CD4-positive, alpha-beta T cell treated with Interferon gamma for 1 hour (primary cell): ENCODE measurements at regions not wholly inside any gene's neighbourhood (a gene's known extent, or its start where the extent isn't known, plus 50 kb on each side); places are given as distances from the start of the nearest gene placed in this dataset.

Source experiments
- DNase-seq: peaks from one replicate; pipeline ENCODE4 v3.0.0-alpha.2; 2020

DNA sequence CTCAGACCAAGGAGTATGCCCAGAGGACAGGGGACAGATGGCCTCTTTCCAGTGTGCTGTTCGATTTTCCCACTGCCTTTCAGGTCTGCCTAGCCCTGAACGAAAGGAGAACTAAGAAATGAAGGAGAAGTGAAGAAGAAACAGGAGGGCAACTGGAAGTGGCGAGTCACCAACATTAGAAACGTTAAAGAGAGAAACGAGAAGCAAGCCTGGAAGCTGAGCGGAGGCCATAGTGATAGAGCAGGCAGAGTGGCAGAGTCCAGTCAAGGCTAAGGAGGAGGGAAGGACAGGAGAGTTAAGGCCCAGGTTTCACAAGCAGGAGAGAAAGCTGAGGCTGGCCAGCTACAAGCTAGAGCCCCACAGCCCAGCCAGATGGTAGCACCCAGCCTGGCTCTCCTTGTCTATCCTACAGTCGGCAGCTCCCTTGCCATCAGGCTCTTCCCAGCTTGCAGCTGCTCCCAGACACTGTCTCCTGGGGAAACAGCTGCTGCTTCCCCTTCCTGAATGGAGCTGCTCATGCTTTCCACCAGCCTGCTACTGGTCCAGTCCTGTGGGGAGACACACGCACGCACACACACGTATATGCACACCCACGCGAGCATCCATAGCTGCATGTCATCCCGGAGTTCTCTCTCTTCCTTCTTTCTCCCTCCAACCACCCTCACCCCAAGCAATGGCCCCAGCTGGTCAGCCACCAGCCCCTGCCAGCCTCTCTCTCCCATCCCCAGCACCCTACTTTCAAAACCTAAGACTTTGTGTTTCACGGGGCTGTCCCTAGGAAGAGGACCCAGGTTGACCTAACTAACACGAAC lies 139.7 kb upstream of the CCND2 start:
- DNase-seq: no peak

DNA sequence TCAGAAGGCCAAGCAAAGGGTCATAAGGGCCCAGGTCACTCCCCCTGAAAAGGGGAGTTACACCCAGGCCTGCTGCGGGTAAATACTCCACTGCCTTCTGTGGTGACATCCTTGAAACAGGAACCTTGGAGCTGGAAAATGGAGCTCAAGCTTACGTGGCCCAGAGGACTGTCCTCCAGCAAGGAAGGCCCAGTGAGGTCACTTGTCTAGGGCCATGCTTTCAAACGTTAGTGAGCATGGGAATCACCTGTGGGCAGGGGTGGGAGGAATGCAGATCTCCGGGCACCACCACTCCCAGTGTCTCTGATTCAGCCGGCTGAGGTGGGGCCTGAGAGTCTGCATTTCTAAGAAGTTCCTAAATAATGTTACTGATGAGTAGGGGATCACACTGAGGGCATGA lies 140.5 kb upstream of the CCND2 start:
- DNase-seq: no peak

DNA sequence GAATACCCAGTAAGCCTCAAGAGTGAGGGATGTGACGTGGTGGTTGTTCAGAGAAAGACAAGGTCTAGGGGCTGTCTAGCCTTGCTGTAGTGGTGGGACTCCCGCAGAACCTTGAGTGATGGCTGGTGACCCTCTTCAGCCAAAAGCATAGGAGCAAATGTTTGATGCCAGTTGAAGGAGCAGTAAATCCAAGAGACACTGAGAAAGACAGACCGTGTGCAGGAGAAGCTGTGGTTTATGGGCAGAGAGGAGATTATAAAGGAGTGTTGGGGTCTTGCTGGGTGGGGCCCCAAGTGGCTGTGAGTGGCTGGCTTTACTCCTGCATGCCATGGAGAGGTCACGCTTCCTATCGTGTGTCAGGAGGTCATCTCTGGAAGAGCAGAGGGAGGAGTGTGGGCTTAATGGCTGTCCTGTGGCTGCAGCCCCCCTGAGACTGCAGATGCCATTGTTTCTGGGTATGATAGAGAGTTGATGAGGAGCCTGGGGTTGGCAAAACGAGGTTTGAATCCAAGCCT lies 152.0 kb upstream of the CCND2 start:
- DNase-seq: no peak

DNA sequence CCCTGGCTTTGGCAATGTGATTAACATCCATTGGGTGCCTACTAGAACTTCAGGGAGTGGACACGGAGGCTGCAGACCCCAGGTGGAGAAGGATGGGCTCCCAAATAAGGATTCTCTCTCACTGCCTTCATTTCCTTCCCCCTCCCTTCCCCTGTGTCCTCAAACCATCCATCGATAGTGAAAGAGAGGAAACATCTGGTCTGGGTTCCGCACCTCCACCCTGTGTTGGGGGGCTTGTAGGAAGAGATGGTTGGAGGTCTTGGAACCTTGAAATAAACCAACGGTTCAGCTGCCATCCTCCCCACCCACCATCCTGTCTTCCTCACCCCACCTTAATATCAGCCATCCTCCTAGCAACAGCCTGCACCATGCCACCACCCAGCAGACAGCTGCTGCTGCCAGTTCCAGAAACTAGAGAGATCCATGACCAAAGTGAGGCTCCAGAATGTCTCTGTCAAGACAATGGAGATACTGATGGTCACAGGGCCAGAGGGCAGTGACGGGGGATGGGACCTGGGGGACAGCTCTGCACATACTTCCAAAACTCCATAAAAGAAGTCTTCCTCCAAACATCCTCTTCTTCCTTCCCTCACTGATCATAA lies 153.1 kb upstream of the CCND2 start:
- no peak for DNase-seq

DNA sequence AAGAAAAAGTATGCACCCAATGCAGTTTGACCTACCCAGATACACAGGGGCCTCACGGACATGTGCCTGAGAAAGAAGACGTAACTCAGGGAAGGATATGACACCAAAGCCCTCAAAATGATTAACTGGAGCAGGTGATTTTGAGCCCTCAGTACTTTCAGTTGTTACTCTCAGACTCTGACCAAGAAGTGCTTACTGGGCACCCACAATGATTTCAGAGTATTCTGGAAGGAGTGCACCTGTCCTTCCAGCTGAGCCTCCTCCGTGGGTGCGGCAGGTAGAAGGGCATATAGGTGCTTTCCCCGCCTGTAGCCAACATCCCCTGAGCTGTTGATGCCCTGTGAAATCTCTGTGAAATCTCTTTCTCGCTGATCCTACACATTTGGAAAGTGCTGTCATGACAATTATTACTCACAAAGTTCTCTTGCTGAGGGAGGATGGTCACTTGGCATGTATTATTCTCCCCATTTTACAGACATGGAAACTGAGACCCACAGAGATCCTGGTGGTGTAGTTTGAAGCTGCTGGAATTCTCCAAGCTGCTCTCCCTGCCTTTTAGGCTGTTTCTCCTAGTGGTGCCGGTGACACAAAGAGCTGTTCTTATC lies 154.3 kb upstream of the CCND2 start:
- peak; percentile 41 for DNase-seq

DNA sequence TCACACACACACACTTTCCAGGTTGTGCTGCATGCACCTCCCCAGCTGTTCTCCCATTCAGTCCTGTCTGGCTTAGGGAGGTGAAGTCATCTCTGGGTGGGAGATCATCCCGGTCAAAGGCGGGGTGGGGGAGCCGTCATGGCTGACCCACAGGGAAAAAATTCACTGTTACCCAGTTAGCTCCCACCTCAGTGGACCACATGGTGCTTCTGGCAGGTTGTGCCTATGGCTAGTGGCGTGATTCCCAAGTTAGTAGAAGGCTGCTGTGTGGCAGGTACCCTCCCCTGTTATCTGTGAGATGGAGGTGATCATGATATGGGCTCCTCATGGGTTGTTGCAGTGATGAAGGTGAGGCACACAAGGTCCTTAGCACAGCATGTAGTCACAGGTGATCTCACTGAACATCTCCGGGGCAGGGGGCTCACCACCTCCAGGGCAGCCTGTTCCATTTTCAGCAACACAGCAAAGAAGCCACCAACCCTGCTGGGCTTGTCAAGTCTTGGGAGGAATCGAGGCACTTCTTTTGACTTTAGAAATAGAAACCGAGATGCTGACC lies 154.9 kb upstream of the CCND2 start:
- no peak for DNase-seq

DNA sequence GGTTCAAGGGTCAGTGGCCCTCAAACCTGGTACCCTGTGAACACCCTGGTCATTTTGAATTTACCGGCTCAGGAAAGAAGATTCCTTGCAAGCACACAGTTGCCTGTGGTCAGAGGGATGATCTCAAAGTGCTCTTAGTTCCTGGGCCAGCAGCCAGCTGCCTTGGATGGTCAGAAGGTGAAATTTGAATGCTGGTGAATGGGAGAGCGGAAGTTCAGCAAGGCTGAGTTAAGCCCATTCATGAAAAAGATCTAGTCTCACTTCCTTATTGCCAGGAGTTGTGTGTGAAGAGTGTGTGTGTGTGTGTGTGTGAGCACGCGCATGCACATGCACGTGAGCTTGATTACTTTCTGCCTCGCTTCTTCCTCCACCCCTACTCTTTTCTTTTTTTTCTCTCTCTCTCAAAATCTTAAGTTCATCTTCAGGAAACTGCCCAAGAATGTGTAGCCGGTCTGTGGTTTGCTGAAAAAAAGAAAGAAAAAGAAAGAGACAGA lies 155.5 kb upstream of the CCND2 start:
- peak; percentile 55 for DNase-seq

DNA sequence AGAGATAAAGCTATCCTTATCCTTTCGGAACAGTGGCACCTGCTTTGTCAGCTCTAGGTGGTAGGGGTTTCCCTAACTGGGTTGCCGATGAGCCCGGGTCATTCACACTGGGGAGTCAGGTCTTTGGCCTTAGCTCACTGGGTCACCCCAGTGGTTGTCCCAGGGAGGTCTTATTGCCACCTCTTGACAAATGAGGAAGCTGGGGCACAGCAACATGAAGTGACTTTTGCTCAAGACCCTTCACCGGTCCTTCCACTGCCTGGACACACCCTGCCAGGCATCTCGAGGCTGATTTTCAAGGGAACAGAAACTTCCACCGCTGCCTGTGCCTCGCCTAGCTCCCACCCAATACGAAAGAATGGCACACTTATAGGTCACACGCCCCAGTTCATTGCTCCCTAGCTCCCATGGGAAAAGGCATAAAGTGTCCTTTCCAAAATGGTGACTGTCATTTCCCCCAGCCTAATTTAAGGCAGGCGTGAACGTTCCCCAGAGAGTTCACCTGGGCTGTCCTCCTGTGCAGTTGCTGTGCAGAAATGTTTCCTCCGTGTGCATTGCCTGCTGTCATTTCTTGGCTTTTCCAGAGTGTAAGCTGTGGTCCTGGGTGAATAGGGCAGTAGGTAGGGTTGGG lies 156.1 kb upstream of the CCND2 start:
- DNase-seq: no peak

DNA sequence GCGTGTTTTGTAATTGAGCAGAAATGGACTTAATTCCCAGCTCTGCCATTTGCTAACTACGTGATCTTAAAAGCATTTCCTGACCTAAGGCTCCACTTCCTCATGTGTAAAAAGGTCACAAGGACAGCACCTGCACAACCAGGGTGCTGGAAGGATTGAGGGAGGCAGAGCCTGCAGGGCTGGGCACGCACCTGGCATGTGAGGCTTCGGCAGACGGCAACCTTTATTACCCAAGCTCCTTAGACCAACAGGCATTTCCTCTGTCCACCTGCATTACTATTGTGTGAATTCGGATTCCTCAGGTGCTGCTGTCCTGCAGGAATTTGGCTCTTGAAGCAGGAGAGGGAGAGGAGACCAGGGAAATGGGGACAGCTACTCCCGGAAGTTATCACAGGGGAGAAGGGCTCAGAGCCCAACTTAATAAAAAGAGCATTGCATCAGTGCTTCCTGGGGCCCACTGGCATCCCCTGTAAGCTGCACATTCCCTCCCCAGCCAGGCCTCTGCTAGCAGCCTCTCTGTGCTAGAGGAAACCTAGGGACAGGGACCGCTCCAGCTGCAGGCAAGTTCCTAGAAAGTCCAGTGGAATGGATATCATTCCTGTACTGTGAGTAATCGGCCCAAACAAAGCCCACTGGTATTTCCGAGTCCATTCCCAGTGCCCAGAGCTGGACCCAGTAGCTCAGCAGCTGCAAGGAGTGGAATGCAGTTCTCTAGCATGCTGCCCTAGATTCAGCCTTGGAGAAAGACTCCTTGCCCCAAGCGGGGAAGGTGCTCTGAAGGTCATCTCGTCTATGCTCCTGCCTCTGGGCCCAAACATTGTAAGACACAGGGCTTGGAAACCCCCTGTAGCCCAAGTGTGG lies 157.1 kb upstream of the CCND2 start:
- DNase-seq: no peak

DNA sequence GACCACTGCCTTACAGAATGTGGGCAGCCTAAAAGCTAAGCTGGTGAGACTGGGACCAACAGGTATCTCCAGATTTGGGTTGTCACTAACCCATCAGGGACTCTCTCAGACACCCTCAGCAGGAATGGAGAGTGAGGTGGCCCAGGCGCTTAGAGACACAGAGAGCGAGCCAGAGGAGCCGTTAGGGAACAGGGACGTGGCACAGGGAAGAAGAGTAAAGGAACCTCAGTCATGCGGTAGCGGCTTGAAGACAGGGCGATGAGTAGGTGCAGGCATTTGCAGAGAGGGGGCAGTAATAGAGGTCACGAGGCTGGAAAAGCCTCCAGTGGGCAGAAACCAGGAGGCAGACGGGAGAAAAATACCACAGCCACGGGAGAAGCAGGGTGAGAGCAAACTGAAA lies 158.0 kb upstream of the CCND2 start:
- no peak for DNase-seq

DNA sequence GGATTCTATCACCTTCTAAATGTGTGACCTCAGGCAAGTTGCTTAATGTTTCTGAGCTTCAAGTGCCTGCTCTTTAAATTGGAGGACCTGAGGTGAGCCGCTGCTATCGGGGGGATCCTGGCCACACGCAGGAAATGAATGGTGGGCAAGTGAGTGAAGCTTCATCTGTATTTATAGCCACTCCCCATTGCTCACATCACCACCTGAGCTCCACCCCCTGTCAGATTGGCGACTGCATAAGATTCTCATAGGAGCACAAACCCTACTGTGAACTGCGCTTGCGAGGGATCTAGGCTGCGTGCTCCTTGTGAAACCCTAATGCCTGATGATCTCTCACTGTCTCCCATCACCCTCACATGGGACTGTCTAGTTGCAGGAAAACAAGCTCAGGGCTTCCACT lies 158.6 kb upstream of the CCND2 start:
- no peak for DNase-seq

DNA sequence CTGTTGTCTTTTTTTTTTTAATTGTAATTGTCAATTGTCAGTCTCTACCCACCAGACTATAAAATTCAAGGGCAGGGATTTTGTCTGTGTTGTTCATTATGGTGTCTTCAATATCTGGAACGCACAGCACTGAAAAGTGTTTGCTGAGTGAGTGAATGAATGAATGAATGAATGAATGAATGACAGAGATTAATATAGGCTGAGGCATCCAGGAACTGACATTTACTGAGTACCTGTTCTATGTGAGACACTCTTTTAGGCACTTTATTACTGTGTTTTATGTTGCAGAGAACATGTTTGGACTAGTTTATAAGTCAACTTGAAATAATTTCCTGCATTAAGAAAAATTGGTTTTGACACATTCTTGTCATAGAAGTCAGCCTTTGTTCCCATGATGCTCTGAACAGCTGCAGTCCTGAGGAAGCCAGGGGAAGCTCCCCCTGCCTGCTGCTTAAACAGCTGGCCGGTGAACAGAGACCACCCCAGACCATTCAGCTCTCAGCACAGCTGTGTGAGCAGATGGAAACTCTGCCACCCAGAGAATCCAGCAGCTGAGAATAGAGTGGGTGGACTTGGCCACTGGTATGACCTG lies 160.7 kb upstream of the CCND2 start:
- no peak for DNase-seq

DNA sequence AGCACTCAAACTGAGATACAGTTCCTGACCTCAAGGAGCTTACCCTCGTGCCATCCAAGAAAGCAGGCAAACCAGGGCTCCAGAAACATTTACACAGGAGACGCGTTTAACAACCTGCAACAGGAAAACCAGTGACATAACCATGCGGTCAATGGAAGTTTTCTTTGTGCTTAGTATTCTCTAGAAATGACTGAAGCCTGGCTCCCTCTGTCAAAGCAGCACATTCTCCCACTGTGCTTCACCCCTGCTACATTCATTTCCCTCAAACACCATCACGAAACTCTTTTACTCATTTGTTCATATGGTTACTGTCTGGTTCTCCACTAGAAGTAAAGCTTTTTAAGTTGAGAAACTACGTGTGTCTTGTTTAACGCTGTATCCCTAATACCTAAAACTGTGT lies 161.3 kb upstream of the CCND2 start:
- no peak for DNase-seq

DNA sequence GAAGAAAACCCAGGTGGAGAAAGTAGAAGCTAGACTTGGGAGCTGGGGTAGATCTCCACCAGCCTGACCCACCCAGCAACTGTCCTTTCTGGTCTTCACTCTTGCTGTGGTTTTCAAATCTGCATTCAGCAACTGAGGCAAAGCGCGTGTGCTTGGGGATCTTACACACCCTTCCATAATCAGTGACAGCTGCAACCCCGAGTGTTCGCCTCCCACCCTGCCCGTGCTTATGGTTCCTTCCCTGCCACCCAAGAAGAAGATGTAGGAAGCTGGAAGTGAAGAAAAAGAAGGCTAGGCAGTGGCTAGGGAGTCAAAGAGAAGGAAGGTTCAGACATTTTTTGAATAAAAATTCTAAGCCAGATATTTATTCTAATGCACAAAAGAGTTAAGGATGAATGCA lies 162.6 kb upstream of the CCND2 start:
- DNase-seq: no peak

DNA sequence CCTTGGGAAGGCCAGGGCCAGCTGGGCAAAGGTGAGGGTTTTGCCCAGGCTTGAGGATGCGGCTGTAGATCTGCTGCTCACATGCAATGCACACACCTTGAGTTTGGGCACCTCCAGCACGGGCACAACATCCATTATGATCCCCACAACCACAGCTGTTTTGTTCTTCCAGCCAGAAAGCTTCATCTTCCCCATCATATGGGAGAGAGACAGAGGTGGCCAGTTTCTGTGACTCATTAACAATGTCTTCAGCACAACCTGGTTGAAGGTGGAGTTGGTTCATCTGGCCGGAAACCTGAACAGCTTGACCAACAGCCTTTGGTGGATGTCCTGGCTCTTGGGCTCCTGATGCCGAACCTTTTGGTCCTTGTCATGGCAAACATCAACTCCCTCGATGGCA lies 163.7 kb upstream of the CCND2 start:
- no peak for DNase-seq

DNA sequence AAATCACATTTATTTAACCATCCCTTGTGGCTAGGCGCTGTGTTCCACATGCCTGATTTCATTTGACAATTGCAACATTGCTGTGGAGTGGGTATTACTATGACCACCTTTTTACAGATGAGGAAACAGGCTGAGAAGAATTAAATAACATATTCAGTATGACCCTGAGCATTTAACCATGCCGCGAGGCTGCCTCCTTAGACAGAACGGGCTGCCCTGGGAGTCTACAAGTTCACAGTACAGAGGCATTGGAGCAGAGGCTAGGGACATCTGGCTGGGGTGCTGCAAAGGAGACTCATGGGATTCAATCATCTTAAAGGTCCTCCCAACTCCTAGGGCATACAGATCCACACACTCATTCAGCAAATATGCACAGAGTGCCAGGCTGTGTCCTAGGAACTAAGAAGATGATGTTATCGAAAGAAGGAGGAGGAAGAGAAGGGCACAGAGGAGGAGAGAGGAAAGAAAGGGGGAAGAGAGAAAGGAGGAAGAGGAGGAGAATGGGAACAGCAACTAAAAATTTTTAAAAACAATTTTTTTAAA lies 164.7 kb upstream of the CCND2 start:
- no peak for DNase-seq

DNA sequence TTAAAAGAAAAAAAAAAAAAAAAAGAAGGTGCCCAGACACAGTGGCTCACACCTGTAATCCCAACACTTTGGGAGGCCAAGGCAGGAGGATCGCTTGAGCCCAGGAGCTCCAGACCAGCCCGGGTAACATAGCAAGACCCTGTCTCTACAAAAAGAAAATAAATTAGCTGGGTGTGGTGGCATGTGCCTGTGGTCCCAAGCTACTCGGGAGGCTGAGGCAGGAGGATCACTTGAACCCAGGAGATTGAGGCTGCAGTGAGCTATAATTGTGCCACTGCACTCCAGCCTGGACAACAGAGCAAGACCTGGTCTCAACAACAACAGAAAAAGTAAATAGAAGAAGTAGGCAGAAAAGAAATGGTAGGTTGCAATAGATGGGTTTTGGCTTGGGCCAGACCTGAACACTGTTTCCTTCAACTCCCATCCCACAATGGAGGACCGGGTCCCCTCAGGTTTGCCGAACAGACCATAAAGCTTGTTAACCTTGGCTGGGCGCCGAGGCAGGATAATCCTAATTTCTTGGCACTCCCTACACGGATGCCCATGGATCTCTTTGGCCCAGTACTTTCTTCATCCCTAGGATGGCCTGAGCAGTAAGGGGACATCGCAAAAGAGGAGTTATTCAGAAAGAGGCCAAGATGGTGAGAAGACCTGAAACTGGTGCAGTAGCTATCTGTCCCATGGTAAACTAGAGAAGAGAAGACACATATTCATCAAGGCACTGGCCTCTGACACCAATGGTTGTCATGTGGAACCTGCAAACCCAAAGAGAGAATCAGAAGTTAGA lies 165.5 kb upstream of the CCND2 start:
- no peak for DNase-seq

DNA sequence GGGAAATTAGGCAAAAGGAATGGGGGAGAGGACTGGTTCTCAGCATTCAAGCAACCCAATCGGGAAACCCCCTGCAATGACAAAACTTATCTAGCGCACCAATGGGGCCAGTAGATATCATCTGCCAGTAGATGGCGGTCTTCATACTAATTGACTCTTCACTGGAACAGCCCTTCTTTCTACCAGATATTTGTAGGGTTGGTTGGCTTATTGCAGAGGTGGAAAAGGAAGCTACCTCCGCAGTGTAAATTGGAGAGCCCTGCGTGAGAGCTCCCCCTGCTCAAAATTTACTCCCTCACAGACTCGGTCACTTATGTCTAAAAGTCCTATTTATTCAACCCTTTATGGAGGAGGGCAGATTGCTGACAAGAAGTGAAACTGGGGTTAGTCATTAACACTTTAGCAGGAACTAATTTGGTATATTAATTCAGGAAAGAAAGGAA lies 166.1 kb upstream of the CCND2 start:
- DNase-seq: peak; percentile 82

DNA sequence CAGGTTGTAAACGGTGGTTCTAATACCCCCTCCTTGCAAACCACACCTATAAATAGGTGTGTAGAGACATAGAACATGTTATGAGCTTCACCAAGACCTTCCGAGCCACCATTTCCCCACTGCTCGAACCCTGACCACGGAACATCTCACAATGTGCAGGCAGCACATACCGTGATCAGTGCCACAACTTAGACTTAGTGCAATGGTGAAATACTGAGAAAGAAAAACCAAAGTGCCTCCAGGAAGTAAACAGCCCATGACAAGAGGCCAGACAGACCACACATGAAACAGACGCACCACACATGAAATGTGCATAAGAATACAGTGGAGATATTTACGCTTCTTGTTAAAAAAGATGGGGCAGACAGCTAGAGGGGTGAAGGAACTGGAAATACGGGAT lies 166.9 kb upstream of the CCND2 start:
- DNase-seq: no peak

DNA sequence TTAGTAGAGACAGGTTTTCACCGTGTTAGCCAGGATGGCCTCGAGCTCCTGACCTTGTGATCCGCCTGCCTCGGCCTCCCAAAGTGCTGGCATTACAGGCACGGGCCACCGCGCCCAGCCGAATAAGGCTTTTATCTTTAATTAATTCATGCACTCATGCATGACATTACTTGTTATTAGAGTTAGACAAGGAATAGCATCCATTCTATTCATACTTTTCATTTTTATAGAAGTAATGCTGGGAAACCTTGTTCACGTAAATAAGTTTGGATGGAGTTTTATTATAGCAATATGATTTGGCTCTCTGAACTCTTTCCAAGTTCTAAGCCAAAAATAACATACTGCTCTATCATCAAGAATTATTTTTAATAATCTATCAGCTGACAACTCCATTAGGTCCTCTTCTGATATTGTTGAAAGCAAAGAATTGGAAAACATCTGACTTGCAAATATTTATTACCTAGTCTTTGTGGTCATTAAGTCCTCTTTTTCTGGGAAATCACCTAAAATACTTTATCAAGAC lies 168.8 kb upstream of the CCND2 start:
- DNase-seq: no peak
